Endothelial cell of umbilical vein (primary cell): ENCODE measurements at regions not wholly inside any gene's neighbourhood (a gene's known extent, or its start where the extent isn't known, plus 50 kb on each side); places are given as distances from the start of the nearest gene placed in this dataset.

ENCODE experiments used
- BruUV-seq: library from RNA; stranded (reverse); fragments of 400-500 nt; replicated peaks from 2 replicates; lab custom pipeline; 2021; lab: Mats Ljungman, UMichigan
- CTCF ChIA-PET: fragments of 300-600, 350-600 bp; sonication (Branson Sonifier 250); formaldehyde crosslinking; loops from one replicate; lab custom pipeline; 2021; ENCODE audit warnings: antibody characterized with exemption, inconsistent platforms; lab: Charles Lee
- POLR2A ChIA-PET: fragments of 300-600, 350-600 bp; sonication (Branson Sonifier 250); formaldehyde crosslinking; loops from one replicate; lab custom pipeline; 2021; ENCODE audit warnings: antibody characterized with exemption, inconsistent platforms; lab: Charles Lee
- DNase-seq: peaks from one replicate; pipeline ENCODE4 v3.0.0-alpha.2; 2011; ENCODE audit warnings: low read depth, low spot score
- FAIRE-seq: peaks from 2 replicates; lab custom pipeline; 2011; peaks lifted over from hg19 to GRCh38; lab: Jason Lieb, UNC
- H2AFZ ChIP-seq: 2 replicates; pipeline ENCODE4 v1.6.0; 2012; ENCODE audit warnings: low read depth, low read length, control low read depth, inconsistent platforms
- H3K27ac ChIP-seq: 2 replicates; pipeline ENCODE4 v1.5.1; 2011; ENCODE audit warnings: low read depth, mild to moderate bottlenecking, control low read depth, low read length, moderate library complexity; ENCODE audit not compliant: insufficient read depth
- H3K27me3 ChIP-seq, 2 experiments: 2 replicates each; pipeline versions ENCODE4 v1.6.0 to v1.6.1; 2011; ENCODE audit warnings: low read length in 2 of 2, mixed read lengths in 1 of 2; ENCODE audit not compliant: control insufficient read depth in 2 of 2, insufficient read depth in 2 of 2
- H3K36me3 ChIP-seq, 2 experiments: 2 replicates in 1 of 2; 3 replicates in 1 of 2; pipeline ENCODE4 v1.5.1; 2011; ENCODE audit warnings: low read length in 2 of 2, mild to moderate bottlenecking in 1 of 2, moderate library complexity in 1 of 2; ENCODE audit not compliant: control insufficient read depth in 2 of 2, insufficient read depth in 2 of 2; ENCODE audit errors: extremely low read depth in 1 of 2
- H3K4me1 ChIP-seq: 3 replicates; pipeline ENCODE4 v1.5.1; 2011; ENCODE audit warnings: mild to moderate bottlenecking, low read length; ENCODE audit not compliant: control insufficient read depth, insufficient read depth; ENCODE audit errors: extremely low read depth
- H3K4me2 ChIP-seq: 2 replicates; pipeline ENCODE4 v1.6.1; 2011; ENCODE audit warnings: low read length, control low read depth, mixed read lengths; ENCODE audit not compliant: insufficient read depth
- H3K4me3 ChIP-seq, 3 experiments: fragments of 200-600 bp in 1 of 3; sonication (generic), shearing (Covaris generic) in 1 of 3; replicated peaks in 1 of 3; 2 replicates each; pipeline ENCODE4 v1.5.1; 2011 to 2016; ENCODE audit warnings: control low read depth in 3 of 3, low read length in 3 of 3, mild to moderate bottlenecking in 2 of 3, inconsistent platforms in 1 of 3, low read depth in 1 of 3, moderate library complexity in 1 of 3; ENCODE audit not compliant: insufficient read depth in 1 of 3
- H3K79me2 ChIP-seq: 2 replicates; pipeline ENCODE4 v1.6.0; 2012; ENCODE audit warnings: low read length, inconsistent platforms; ENCODE audit not compliant: control insufficient read depth, insufficient read depth
- H3K9ac ChIP-seq: replicated peaks from 2 replicates; pipeline ENCODE3; 2011; ENCODE audit warnings: low read length, control low read depth; ENCODE audit not compliant: insufficient read depth; ENCODE audit errors: extremely low read depth
- H3K9me1 ChIP-seq: replicated peaks from 3 replicates; pipeline ENCODE4 v1.6.0; 2011; ENCODE audit warnings: mild to moderate bottlenecking, low read length; ENCODE audit not compliant: control insufficient read depth, insufficient read depth; ENCODE audit errors: extremely low read depth
- H3K9me3 ChIP-seq: replicated peaks from 2 replicates; pipeline ENCODE4 v1.5.1; 2012; ENCODE audit warnings: low read length, inconsistent platforms; ENCODE audit not compliant: control insufficient read depth, insufficient read depth
- H4K20me1 ChIP-seq: replicated peaks from 2 replicates; pipeline ENCODE3; 2011; ENCODE audit warnings: mild to moderate bottlenecking, low read length; ENCODE audit not compliant: control insufficient read depth, insufficient read depth; ENCODE audit errors: extremely low read depth
- EZH2 ChIP-seq: IDR thresholded peaks from 2 replicates; pipeline ENCODE4 v1.6.1; 2012; ENCODE audit warnings: borderline replicate concordance, low read depth, mild to moderate bottlenecking, moderate library complexity, low read length, inconsistent platforms; ENCODE audit not compliant: severe bottlenecking
- POLR2AphosphoS5 ChIP-seq: IDR thresholded peaks from 2 replicates; pipeline ENCODE4 v1.6.1; 2012; ENCODE audit warnings: low read depth, mild to moderate bottlenecking, control low read depth, low read length, moderate library complexity; ENCODE audit not compliant: insufficient read depth
- dilution Hi-C: fragments of 300-500 bp; cut with MboI; formaldehyde crosslinking; loops from one replicate; pipeline ENCODE4 v1.15.0; 2019; ENCODE audit warnings: low sequenced_read_pairs; ENCODE audit not compliant: extremely low pct_ligation_motif_present
- intact Hi-C: fragments of 100-400 bp; cut with micrococcal nuclease; formaldehyde crosslinking; loops from one replicate; pipeline ENCODE4 v1.10.0; 2022
- TF ChIP-seq, protein P1 (sequence below): IDR thresholded peaks from 2 replicates; pipeline ENCODE4 v1.6.1; 2011; ENCODE audit not compliant: insufficient read depth, insufficient read length

DNA sequence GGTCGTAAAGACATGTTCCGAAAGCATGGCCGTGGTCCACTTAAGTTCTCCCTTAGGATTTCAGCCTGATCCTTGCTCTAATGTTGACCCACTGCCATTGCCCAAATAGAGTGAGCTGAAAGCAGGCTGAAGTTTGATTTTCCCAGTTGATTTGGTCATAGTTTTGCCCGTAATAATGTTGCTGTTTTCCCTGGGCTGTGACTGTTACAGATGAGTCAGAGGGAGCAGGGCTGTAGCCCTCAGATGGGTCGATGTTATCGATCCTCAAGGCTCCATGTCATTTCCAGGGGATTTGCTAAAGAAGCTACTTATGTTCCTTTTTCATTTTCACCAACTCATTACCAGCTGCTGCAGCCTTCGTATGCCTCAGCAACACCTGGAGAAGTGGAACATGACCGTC is 169.0 kb upstream of the ZFHX3 start:
- dilution Hi-C loops: no loop called here
- Histone ChIP-seq H3K79me2 (no peaks in the 10 kb centered on the region), H3K9me1 (no peaks in the 10 kb centered on the region), H3K27me3 (peaks cover 0 to 2% of the 10 kb centered on the region in 2 experiments), H3K36me3 (no peaks in the 10 kb centered on the region), H2AFZ (no peak overlapping the region), H3K9me3 (no peaks in the 10 kb centered on the region), H3K27ac (no peak overlapping the region), H4K20me1 (no peaks in the 10 kb centered on the region), H3K4me2 (no peak overlapping the region), H3K4me3 (no peak overlapping the region), H3K9ac (no peak overlapping the region), H3K4me1 (no peaks in the 10 kb centered on the region)
- BruUV-seq: no TSS peak
- no peak for DNase-seq
- CTCF ChIA-PET: interaction anchor here (1.2 to 1.4 kb wide), 2 partner anchors 16 to 384 kb away, joined by 3 to 7 read pairs; no protein-coding TSS in a partner anchor
- POLR2A ChIA-PET: no interaction called here
- intact Hi-C loops: no loop called here
- TF ChIP-seq POLR2AphosphoS5: no peak
- FAIRE-seq: no peak

DNA sequence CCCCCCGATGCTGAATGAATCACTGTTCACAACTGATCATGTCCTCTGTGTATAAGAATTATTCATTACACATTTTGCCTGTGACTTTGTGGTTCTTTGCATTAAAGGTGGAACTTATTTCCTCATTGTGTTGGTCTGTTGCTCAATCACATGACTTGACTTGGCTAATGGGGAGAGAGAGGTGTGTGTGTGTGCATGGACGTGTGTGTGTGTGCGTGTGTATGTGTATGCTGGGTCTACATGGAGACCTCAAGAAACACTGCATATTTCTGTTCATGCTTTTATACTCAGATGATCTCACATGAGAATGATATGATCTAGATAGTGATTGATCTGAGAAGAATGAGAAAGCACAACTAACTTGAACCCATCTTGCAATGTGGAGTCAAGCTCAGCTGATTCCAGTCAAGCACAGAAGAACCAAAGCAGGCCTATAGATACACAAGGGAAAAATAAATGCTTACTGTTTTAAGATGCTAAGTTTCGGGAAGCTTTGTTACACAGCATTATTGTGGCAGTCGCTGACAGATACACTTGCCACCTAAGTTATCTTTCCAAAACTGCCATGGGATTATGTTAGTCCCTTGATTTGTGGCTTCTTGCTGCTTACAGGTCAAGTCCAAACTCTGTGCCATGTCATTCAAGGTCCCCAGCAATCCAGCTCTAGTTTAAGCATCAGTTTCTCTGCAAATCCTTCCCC is 167.9 kb upstream of the ZFHX3 start:
- dilution Hi-C loops: no loop called here
- no peak overlapping the region for H3K4me3 ChIP-seq
- no peak overlapping the region for H3K9ac ChIP-seq
- no peak overlapping the region for H3K27ac ChIP-seq
- POLR2A ChIA-PET: no interaction called here
- no peaks in the 10 kb centered on the region for H3K9me1 ChIP-seq
- FAIRE-seq: no peak
- H3K9me3 ChIP-seq: no peaks in the 10 kb centered on the region
- BruUV-seq: no TSS peak
- H3K27me3 ChIP-seq: peaks cover 0 to 2% of the 10 kb centered on the region in 2 experiments
- CTCF ChIA-PET: interaction anchor here (1.2 kb wide), 1 partner anchor 15 kb away, joined by 3 read pairs; no protein-coding TSS in a partner anchor
- H4K20me1 ChIP-seq: no peaks in the 10 kb centered on the region
- H2AFZ ChIP-seq: no peak overlapping the region
- no peak for DNase-seq
- intact Hi-C loops: no loop called here
- no peaks in the 10 kb centered on the region for H3K36me3 ChIP-seq
- no peaks in the 10 kb centered on the region for H3K4me1 ChIP-seq
- H3K4me2 ChIP-seq: no peak overlapping the region
- no peaks in the 10 kb centered on the region for H3K79me2 ChIP-seq
- TF ChIP-seq EZH2: no peak
- TF ChIP-seq, protein P1, sequence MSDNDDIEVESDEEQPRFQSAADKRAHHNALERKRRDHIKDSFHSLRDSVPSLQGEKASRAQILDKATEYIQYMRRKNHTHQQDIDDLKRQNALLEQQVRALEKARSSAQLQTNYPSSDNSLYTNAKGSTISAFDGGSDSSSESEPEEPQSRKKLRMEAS: no peak
